RKO (cell line): ENCODE measurements at regions not wholly inside any gene's neighbourhood (a gene's known extent, or its start where the extent isn't known, plus 50 kb on each side); places are given as distances from the start of the nearest gene placed in this dataset.
"Not testable (repeated sequence)": the region's sequence is repeated elsewhere in the genome, so short reads cannot be mapped to it uniquely, and the experiment has no call there.

Source experiments
- DNase-seq: peaks from one replicate; pipeline ENCODE4 v3.0.0-alpha.2; 2016; ENCODE audit warnings: low spot score

- DNase-seq = no peak
Observed at GRCh38 chr11:103730131-103730940, 306.1 kb upstream of the DDI1 start.

GRCh38 chr11:103731670-103732069, 304.8 kb upstream of the DDI1 start:
- DNase-seq = no peak

- DNase-seq = no peak
Observed at GRCh38 chr11:103733889-103734288, 302.6 kb upstream of the DDI1 start.

GRCh38 chr11:103735497-103736032, 300.9 kb upstream of the DDI1 start:
- DNase-seq = no peak

- no peak for DNase-seq
Observed at GRCh38 chr11:103736315-103737036, 300.0 kb upstream of the DDI1 start.

- DNase-seq = no peak
Observed at GRCh38 chr11:103737037-103737622, 299.3 kb upstream of the DDI1 start.

GRCh38 chr11:103737747-103738146, 298.7 kb upstream of the DDI1 start:
- no peak for DNase-seq

GRCh38 chr11:103739074-103739796, 297.2 kb upstream of the DDI1 start:
- not testable (repeated sequence) for DNase-seq

GRCh38 chr11:103744496-103745153, 291.8 kb upstream of the DDI1 start:
- DNase-seq = no peak

GRCh38 chr11:103749158-103749557, 287.3 kb upstream of the DDI1 start:
- DNase-seq = no peak

- no peak for DNase-seq
Observed at GRCh38 chr11:103768816-103769215, 267.6 kb upstream of the DDI1 start.

- DNase-seq = no peak
Observed at GRCh38 chr11:103773059-103773458, 263.4 kb upstream of the DDI1 start.

- no peak for DNase-seq
Observed at GRCh38 chr11:103773537-103773936, 262.9 kb upstream of the DDI1 start.

GRCh38 chr11:103779054-103779453, 257.4 kb upstream of the DDI1 start:
- DNase-seq = no peak

- DNase-seq = no peak
Observed at GRCh38 chr11:103789952-103790351, 246.5 kb upstream of the DDI1 start.

- DNase-seq = no peak
Observed at GRCh38 chr11:103792981-103793468, 243.4 kb upstream of the DDI1 start.

GRCh38 chr11:103794262-103794661, 242.2 kb upstream of the DDI1 start:
- no peak for DNase-seq

GRCh38 chr11:103798026-103798425, 238.4 kb upstream of the DDI1 start:
- DNase-seq = no peak

GRCh38 chr11:103798446-103798845, 238.0 kb upstream of the DDI1 start:
- no peak for DNase-seq

GRCh38 chr11:103800406-103801114, 235.9 kb upstream of the DDI1 start:
- DNase-seq = no peak

- peak; percentile 3 for DNase-seq
Observed at GRCh38 chr11:103803062-103803461, 233.4 kb upstream of the DDI1 start.
